ENCODE measurements at regions not wholly inside any gene's neighbourhood (a gene's known extent, or its start where the extent isn't known, plus 50 kb on each side); places are given as distances from the start of the nearest gene placed in this dataset.

- Histone ChIP-seq H3K79me2 (ENCODE audit: insufficient read depth, low read depth, low read length) (no peaks in the 10 kb centered on the region), H3K27ac (ENCODE audit: low read depth, low read length, poor library complexity, severe bottlenecking) (no peak overlapping the region), H3K36me3 (ENCODE audit: insufficient read depth, low read length) (no peaks in the 10 kb centered on the region), H3K4me1 (ENCODE audit: insufficient read depth, low read length, poor library complexity, severe bottlenecking) (no peaks in the 10 kb centered on the region), H2AFZ (ENCODE audit: low read length) (no peak overlapping the region), H3K4me3 (ENCODE audit: low read depth, low read length, poor library complexity, severe bottlenecking) (no peak overlapping the region), H3K4me2 (ENCODE audit: low read length) (no peak overlapping the region), H4K20me1 (ENCODE audit: insufficient read depth, low read length) (no peaks in the 10 kb centered on the region), H3K9me2 (ENCODE audit: insufficient read depth, low read length) (no peaks in the 10 kb centered on the region), H3K9me3 (ENCODE audit: low read length) (no peaks in the 10 kb centered on the region)
- intact Hi-C loops (cut with micrococcal nuclease; ENCODE audit: unreplicated experiment), result no loop called here
- DNase-seq (ENCODE audit: low spot score), result no peak
- ChIA-PET POLR2A (interaction anchor here (0.7 to 0.9 kb wide), 2 partner anchors 41 to 283 kb away, joined by 3 read pairs; no protein-coding TSS in a partner anchor), CTCF (ENCODE audit: unreplicated experiment) (no interaction called here)
- no TSS peak for BruUV-seq (replicated peaks)
- TF ChIP-seq, protein P1, sequence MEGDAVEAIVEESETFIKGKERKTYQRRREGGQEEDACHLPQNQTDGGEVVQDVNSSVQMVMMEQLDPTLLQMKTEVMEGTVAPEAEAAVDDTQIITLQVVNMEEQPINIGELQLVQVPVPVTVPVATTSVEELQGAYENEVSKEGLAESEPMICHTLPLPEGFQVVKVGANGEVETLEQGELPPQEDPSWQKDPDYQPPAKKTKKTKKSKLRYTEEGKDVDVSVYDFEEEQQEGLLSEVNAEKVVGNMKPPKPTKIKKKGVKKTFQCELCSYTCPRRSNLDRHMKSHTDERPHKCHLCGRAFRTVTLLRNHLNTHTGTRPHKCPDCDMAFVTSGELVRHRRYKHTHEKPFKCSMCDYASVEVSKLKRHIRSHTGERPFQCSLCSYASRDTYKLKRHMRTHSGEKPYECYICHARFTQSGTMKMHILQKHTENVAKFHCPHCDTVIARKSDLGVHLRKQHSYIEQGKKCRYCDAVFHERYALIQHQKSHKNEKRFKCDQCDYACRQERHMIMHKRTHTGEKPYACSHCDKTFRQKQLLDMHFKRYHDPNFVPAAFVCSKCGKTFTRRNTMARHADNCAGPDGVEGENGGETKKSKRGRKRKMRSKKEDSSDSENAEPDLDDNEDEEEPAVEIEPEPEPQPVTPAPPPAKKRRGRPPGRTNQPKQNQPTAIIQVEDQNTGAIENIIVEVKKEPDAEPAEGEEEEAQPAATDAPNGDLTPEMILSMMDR (conservative IDR thresholded peaks at IDR 0.05; ENCODE audit: low read length), result no peak
Measured at GRCh38 chr4:103867311-103867710, 147.5 kb upstream of the TACR3 start.

DNA sequence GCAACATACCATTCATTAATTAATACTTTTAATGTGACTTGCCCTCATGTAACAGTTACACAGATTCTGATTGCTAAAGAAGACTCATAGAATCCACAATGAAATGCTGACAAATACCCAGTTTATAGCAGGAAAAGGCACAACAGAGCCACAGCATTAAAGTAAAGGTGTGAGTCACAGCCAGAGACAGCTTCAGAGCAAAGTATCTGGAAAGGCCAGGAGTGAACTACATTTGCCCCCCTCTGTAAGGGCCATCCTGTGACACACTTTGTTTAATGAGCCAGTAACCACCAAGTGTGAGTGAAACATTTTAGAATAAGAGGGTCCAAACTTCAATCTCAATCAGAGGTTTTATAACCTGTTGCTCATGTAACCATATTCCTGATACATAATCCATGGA lies 133.8 kb upstream of the TACR3 start:
- no peaks in the 10 kb centered on the region for H3K4me1 ChIP-seq (ENCODE audit: insufficient read depth, low read length, poor library complexity, severe bottlenecking)
- H4K20me1 ChIP-seq (ENCODE audit: insufficient read depth, low read length), result no peaks in the 10 kb centered on the region
- no TSS peak for BruUV-seq (replicated peaks)
- H3K27ac ChIP-seq (ENCODE audit: low read depth, low read length, poor library complexity, severe bottlenecking), result no peak overlapping the region
- TF ChIP-seq, protein P1 (conservative IDR thresholded peaks at IDR 0.05; ENCODE audit: low read length), result no peak
- TF ChIP-seq EZH2phosphoT487 (IDR thresholded peaks at IDR 0.05; ENCODE audit: borderline replicate concordance, low read depth, low read length), result no peak
- intact Hi-C loops (cut with micrococcal nuclease; ENCODE audit: unreplicated experiment), result no loop called here
- H3K79me2 ChIP-seq (ENCODE audit: insufficient read depth, low read depth, low read length), result no peaks in the 10 kb centered on the region
- CTCF ChIA-PET (ENCODE audit: unreplicated experiment), result no interaction called here
- POLR2A ChIA-PET, result interaction anchor here (1.2 kb wide), 1 partner anchor 19 kb away, joined by 3 read pairs; no protein-coding TSS in a partner anchor
- H3K4me2 ChIP-seq (ENCODE audit: low read length), result no peak overlapping the region
- no peaks in the 10 kb centered on the region for H3K9me2 ChIP-seq (ENCODE audit: insufficient read depth, low read length)
- no peak for DNase-seq (ENCODE audit: low spot score)
- no peaks in the 10 kb centered on the region for H3K36me3 ChIP-seq (ENCODE audit: insufficient read depth, low read length)
- H3K9me3 ChIP-seq (ENCODE audit: low read length), result no peaks in the 10 kb centered on the region
- H3K4me3 ChIP-seq (ENCODE audit: low read depth, low read length, poor library complexity, severe bottlenecking), result no peak overlapping the region
- no peak overlapping the region for H2AFZ ChIP-seq (ENCODE audit: low read length)

DNA sequence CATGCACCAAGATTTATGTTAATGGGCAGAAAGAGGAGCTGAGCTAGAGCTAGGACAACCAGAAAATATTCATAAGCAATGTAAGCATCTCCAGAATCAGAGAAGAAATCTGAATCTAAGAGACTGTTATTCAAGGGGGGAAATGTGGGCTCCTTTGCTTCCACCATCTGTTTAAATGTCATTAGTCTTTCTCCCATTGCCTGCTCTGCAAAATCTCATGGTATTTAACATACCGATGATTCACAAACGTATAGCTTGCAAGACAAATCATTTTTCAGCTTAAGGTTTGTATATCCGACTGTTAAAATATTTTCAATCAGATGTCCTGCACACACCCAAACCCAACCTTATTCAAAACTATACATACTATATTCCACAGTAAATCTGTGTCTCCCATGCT lies 133.4 kb upstream of the TACR3 start:
- BruUV-seq (replicated peaks), result no TSS peak
- TF ChIP-seq, protein P1 (conservative IDR thresholded peaks at IDR 0.05; ENCODE audit: low read length), result no peak
- TF ChIP-seq EZH2phosphoT487 (IDR thresholded peaks at IDR 0.05; ENCODE audit: borderline replicate concordance, low read depth, low read length), result no peak
- H3K9me3 ChIP-seq (ENCODE audit: low read length), result no peaks in the 10 kb centered on the region
- H3K4me1 ChIP-seq (ENCODE audit: insufficient read depth, low read length, poor library complexity, severe bottlenecking), result no peaks in the 10 kb centered on the region
- no peaks in the 10 kb centered on the region for H3K36me3 ChIP-seq (ENCODE audit: insufficient read depth, low read length)
- H3K79me2 ChIP-seq (ENCODE audit: insufficient read depth, low read depth, low read length), result no peaks in the 10 kb centered on the region
- H3K4me2 ChIP-seq (ENCODE audit: low read length), result no peak overlapping the region
- H4K20me1 ChIP-seq (ENCODE audit: insufficient read depth, low read length), result no peaks in the 10 kb centered on the region
- ChIA-PET CTCF (ENCODE audit: unreplicated experiment) (no interaction called here), POLR2A (no interaction called here)
- H3K9me2 ChIP-seq (ENCODE audit: insufficient read depth, low read length), result no peaks in the 10 kb centered on the region
- no peak overlapping the region for H3K27ac ChIP-seq (ENCODE audit: low read depth, low read length, poor library complexity, severe bottlenecking)
- H2AFZ ChIP-seq (ENCODE audit: low read length), result no peak overlapping the region
- intact Hi-C loops (cut with micrococcal nuclease; ENCODE audit: unreplicated experiment), result no loop called here
- no peak overlapping the region for H3K4me3 ChIP-seq (ENCODE audit: low read depth, low read length, poor library complexity, severe bottlenecking)
- no peak for DNase-seq (ENCODE audit: low spot score)

Data from OCI-LY7 (cell line).